HEK293T (cell line): ENCODE measurements at regions not wholly inside any gene's neighbourhood (a gene's known extent, or its start where the extent isn't known, plus 50 kb on each side); places are given as distances from the start of the nearest gene placed in this dataset.

Experiments
- ARNT ChIP-seq: fragments of 450-650 bp; IDR thresholded peaks from 2 replicates; pipeline ENCODE4 v1.6.1; 2017; ENCODE audit warnings: mild to moderate bottlenecking
- BHLHE40 ChIP-seq: fragments of 450-650 bp; IDR thresholded peaks from 2 replicates; pipeline ENCODE4 v1.6.1; 2016; ENCODE audit warnings: mild to moderate bottlenecking, moderate library complexity, borderline replicate concordance
- ELF4 ChIP-seq: fragments of 450-650 bp; IDR thresholded peaks from 2 replicates; pipeline ENCODE4 v1.6.1; 2017; ENCODE audit warnings: antibody characterized with exemption
- FOXK2 ChIP-seq: fragments of 450-650 bp; IDR thresholded peaks from 2 replicates; pipeline ENCODE4 v1.6.1; 2016; ENCODE audit warnings: mild to moderate bottlenecking
- FOXM1 ChIP-seq: fragments of 450-650 bp; IDR thresholded peaks from 2 replicates; pipeline ENCODE4 v1.6.1; 2017; ENCODE audit warnings: mild to moderate bottlenecking, borderline replicate concordance
- HDGF ChIP-seq: fragments of 450-650 bp; IDR thresholded peaks from 2 replicates; pipeline ENCODE4 v1.6.1; 2017; ENCODE audit warnings: antibody characterized with exemption, borderline replicate concordance
- L3MBTL2 ChIP-seq: fragments of 450-650 bp; conservative IDR thresholded peaks from 2 replicates; pipeline ENCODE4 v1.6.1; 2016; ENCODE audit warnings: mild to moderate bottlenecking
- NFRKB ChIP-seq: fragments of 450-650 bp; IDR thresholded peaks from 2 replicates; pipeline ENCODE4 v1.6.1; 2016; ENCODE audit warnings: mild to moderate bottlenecking, moderate library complexity
- SP1 ChIP-seq: fragments of 450-650 bp; IDR thresholded peaks from 2 replicates; pipeline ENCODE4 v1.6.1; 2017
- SUZ12 ChIP-seq: fragments of 450-650 bp; IDR thresholded peaks from 2 replicates; pipeline ENCODE4 v1.6.1; 2016; ENCODE audit warnings: mild to moderate bottlenecking
- TARDBP ChIP-seq: fragments of 450-650 bp; IDR thresholded peaks from 2 replicates; pipeline ENCODE4 v1.6.1; 2016
- TF ChIP-seq, protein P1 (sequence below): fragments of 450-650 bp; IDR thresholded peaks from 2 replicates; pipeline ENCODE4 v1.6.1; 2016

DNA sequence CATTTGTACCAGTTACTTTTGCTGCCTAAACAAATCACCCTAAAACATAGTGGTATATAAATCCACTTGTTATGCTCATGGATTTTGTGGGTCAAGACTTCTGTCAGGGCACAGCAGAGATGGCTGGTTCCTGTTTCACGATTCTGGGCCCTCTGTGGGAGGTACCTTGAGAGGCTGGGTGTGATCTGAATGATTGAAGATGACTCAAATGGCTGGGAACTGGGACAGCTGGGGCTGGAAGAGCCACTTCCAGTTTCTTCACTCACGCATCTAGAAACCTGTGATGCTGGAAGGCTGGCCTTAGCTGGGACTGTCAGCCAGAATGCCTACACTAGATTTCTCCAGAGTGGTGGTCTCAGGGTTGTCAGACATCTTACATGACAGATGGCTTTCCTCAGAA, 88.1 kb downstream of the KIF4B start:
- no peak for TF ChIP-seq SP1
- no peak for TF ChIP-seq FOXM1
- no peak for TF ChIP-seq FOXK2
- no peak for TF ChIP-seq HDGF
- no peak for TF ChIP-seq TARDBP
- TF ChIP-seq BHLHE40: no peak
- TF ChIP-seq, protein P1, sequence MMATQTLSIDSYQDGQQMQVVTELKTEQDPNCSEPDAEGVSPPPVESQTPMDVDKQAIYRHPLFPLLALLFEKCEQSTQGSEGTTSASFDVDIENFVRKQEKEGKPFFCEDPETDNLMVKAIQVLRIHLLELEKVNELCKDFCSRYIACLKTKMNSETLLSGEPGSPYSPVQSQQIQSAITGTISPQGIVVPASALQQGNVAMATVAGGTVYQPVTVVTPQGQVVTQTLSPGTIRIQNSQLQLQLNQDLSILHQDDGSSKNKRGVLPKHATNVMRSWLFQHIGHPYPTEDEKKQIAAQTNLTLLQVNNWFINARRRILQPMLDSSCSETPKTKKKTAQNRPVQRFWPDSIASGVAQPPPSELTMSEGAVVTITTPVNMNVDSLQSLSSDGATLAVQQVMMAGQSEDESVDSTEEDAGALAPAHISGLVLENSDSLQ: no peak
- no peak for TF ChIP-seq SUZ12
- TF ChIP-seq L3MBTL2: no peak
- no peak for TF ChIP-seq ARNT
- TF ChIP-seq ELF4: no peak
- TF ChIP-seq NFRKB: no peak
